ENCODE measurements at regions not wholly inside any gene's neighbourhood (a gene's known extent, or its start where the extent isn't known, plus 50 kb on each side); places are given as distances from the start of the nearest gene placed in this dataset.

DNA sequence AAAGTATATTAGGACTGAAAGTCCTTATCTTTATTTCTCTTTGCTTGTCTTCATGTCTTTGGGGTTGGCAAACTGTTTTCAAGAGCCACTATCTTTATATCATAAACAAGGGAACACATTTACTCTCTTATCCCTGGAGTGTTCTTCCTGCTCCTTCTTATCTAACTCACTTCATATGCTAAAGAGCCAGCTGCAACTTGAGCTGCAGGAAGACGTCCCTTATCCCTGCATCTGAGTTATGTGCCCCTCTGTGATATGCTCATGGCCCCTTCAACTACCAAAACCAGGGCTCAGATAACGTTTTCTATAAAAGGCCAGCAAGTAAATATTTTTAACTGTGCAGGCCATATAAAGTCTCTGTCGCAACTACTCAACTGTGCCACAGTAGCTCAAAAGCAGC is 137.0 kb upstream of the CRBN start:
- Histone ChIP-seq H3K4me3 (ENCODE audit: low read length in 2 of 2) (no peak overlapping the region), H3K36me3 (ENCODE audit: control insufficient read depth in 1 of 2, insufficient read depth in 2 of 2, low read length in 1 of 2) (no peaks in the 10 kb centered on the region), H3K4me1 (ENCODE audit: control insufficient read depth in 1 of 2, insufficient read depth in 2 of 2, low read length in 2 of 2) (peaks cover 0 to 2% of the 10 kb centered on the region in 2 donors), H3K27ac (ENCODE audit: low read depth in 1 of 2, low read length in 2 of 2) (no peak overlapping the region), H3K9me3 (ENCODE audit: control insufficient read depth, low read length) (peaks cover 2% of the 10 kb centered on the region), H3K27me3 (ENCODE audit: control insufficient read depth in 1 of 2, insufficient read depth in 2 of 2, low read length in 1 of 2) (no peaks in the 10 kb centered on the region)
- WGBS, 2 donors, result 72 to 76% methylated on average over 3 of the region's 3 CpGs
- intact Hi-C loops (cut with DNase I), result no loop called here
- no peak for ATAC-seq (ENCODE audit: low FRiP score)
- DNase-seq, result no peak

DNA sequence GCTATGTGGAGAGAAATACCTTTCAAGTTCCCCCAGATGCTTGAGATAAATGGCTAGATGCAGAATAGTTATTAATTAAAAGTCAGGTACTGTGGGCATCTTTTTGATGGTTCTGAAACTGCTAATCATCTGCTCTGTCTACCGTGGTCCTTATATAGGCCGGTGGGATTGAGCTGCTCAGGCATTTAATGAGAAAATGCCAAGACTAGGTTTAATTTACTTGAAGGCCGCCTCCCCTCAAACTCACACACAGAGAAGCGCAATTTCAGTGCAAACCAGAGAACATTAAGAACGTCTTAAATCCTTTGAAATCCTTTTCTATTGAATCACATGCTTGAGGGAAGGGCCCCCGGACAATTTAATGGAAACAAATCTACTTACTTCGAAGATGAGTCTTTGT is 136.4 kb upstream of the CRBN start:
- DNase-seq, result no peak
- no peak overlapping the region for H3K27ac ChIP-seq (ENCODE audit: low read depth in 1 of 2, low read length in 2 of 2)

DNA sequence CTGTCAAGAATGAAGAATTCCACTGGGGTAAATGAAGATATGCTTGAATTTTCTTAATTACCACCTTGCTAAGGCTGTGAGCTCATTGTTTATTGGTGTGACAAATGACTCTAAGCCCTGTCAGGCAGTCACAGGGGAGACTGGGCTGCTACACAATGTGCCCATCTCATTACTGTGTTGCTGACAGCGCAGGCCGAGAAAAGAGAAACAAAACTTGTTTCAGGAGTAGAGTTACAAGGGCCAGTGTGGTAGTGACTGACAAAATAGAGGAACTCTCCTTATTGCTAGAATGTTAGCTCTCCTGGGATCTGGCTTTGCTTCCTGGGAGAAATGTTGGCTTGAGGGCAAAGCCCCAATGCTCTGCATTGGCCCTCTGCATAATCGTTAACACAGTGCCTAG is 130.4 kb upstream of the CRBN start:
- ATAC-seq (ENCODE audit: low FRiP score), result no peak
- H3K27ac ChIP-seq (ENCODE audit: low read depth in 1 of 2, low read length in 2 of 2), result no peak overlapping the region
- no peaks in the 10 kb centered on the region for H3K27me3 ChIP-seq (ENCODE audit: control insufficient read depth in 1 of 2, insufficient read depth in 2 of 2, low read length in 1 of 2)
- no peaks in the 10 kb centered on the region for H3K9me3 ChIP-seq (ENCODE audit: control insufficient read depth, low read length)
- no peak overlapping the region for H3K4me3 ChIP-seq (ENCODE audit: low read length in 2 of 2)
- intact Hi-C loops (cut with DNase I), result no loop called here
- no peaks in the 10 kb centered on the region for H3K36me3 ChIP-seq (ENCODE audit: control insufficient read depth in 1 of 2, insufficient read depth in 2 of 2, low read length in 1 of 2)
- no peak for DNase-seq
- H3K4me1 ChIP-seq (ENCODE audit: control insufficient read depth in 1 of 2, insufficient read depth in 2 of 2, low read length in 2 of 2), result peaks cover 0 to 2% of the 10 kb centered on the region in 2 donors
- 60 to 70% methylated on average over 3 of the region's 3 CpGs for WGBS, 2 donors

More for the DNA sequence above, 136.4 kb upstream of the CRBN start:
- ATAC-seq (ENCODE audit: low FRiP score), result no peak
- intact Hi-C loops (cut with DNase I), result no loop called here
- peaks cover 0 to 2% of the 10 kb centered on the region in 2 donors for H3K4me1 ChIP-seq (ENCODE audit: control insufficient read depth in 1 of 2, insufficient read depth in 2 of 2, low read length in 2 of 2)
- H3K9me3 ChIP-seq (ENCODE audit: control insufficient read depth, low read length), result peaks cover 2% of the 10 kb centered on the region
- WGBS, 2 donors, result 94 to 95% methylated on average over 7 of the region's 7 CpGs
- no peak overlapping the region for H3K4me3 ChIP-seq (ENCODE audit: low read length in 2 of 2)
- H3K27me3 ChIP-seq (ENCODE audit: control insufficient read depth in 1 of 2, insufficient read depth in 2 of 2, low read length in 1 of 2), result no peaks in the 10 kb centered on the region
- no peaks in the 10 kb centered on the region for H3K36me3 ChIP-seq (ENCODE audit: control insufficient read depth in 1 of 2, insufficient read depth in 2 of 2, low read length in 1 of 2)

DNA sequence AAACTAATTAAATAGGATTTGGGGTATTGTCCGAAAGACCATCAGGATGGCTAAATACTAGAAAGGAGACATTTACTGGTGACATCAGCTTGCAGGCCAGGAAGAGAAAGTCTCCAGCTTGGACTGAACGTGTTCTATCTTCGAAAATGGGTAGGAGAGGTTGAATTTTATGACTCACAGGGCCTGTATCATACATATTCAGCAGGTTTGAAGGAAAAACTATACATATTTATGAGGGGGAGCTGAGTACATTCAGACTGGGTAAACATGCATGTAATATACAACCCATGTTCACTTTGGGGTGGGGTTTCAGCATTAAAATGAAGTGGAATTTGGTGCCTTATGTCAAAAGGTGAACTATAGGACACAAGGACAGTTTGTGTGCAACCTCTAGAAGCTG is 129.3 kb upstream of the CRBN start:
- no peaks in the 10 kb centered on the region for H3K27me3 ChIP-seq (ENCODE audit: control insufficient read depth in 1 of 2, insufficient read depth in 2 of 2, low read length in 1 of 2)
- no peak for DNase-seq
- WGBS, 2 donors, result 95 to 97% methylated on average over 3 of the region's 3 CpGs
- H3K9me3 ChIP-seq (ENCODE audit: control insufficient read depth, low read length), result no peaks in the 10 kb centered on the region
- H3K27ac ChIP-seq (ENCODE audit: low read depth in 1 of 2, low read length in 2 of 2), result no peak overlapping the region
- H3K36me3 ChIP-seq (ENCODE audit: control insufficient read depth in 1 of 2, insufficient read depth in 2 of 2, low read length in 1 of 2), result no peaks in the 10 kb centered on the region
- ATAC-seq (ENCODE audit: low FRiP score), result no peak
- H3K4me3 ChIP-seq (ENCODE audit: low read length in 2 of 2), result no peak overlapping the region
- H3K4me1 ChIP-seq (ENCODE audit: control insufficient read depth in 1 of 2, insufficient read depth in 2 of 2, low read length in 2 of 2), result no peaks in the 10 kb centered on the region
- intact Hi-C loops (cut with DNase I), result no loop called here

DNA sequence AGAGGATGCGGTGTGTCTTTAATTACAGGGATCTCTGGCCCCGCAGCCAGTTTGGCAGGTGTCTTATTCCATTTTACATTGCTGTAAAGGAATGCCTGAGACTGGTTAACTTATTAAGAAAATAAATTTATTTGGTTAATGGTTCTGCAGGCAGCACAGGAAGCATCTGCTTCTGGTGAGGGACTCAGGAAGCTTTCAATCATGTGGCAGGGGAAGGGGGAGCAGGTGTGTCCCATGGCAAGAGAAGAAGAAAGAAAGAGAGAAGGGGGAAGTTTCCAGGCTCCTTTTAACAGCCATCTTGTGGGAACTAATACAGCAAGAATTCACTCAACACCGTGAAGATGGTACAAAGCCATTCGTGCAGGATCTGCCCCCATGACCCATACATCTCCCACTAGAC is 128.0 kb upstream of the CRBN start:
- ATAC-seq (ENCODE audit: low FRiP score) (no peak), DNase-seq (no peak)
- Histone ChIP-seq H3K36me3 (ENCODE audit: control insufficient read depth in 1 of 2, insufficient read depth in 2 of 2, low read length in 1 of 2) (no peaks in the 10 kb centered on the region), H3K27me3 (ENCODE audit: control insufficient read depth in 1 of 2, insufficient read depth in 2 of 2, low read length in 1 of 2) (no peaks in the 10 kb centered on the region), H3K27ac (ENCODE audit: low read depth in 1 of 2, low read length in 2 of 2) (no peak overlapping the region), H3K9me3 (ENCODE audit: control insufficient read depth, low read length) (no peaks in the 10 kb centered on the region), H3K4me1 (ENCODE audit: control insufficient read depth in 1 of 2, insufficient read depth in 2 of 2, low read length in 2 of 2) (no peaks in the 10 kb centered on the region), H3K4me3 (ENCODE audit: low read length in 2 of 2) (no peak overlapping the region)
- WGBS, 2 donors, result 67 to 76% methylated on average over 4 of the region's 4 CpGs
- intact Hi-C loops (cut with DNase I), result no loop called here

DNA sequence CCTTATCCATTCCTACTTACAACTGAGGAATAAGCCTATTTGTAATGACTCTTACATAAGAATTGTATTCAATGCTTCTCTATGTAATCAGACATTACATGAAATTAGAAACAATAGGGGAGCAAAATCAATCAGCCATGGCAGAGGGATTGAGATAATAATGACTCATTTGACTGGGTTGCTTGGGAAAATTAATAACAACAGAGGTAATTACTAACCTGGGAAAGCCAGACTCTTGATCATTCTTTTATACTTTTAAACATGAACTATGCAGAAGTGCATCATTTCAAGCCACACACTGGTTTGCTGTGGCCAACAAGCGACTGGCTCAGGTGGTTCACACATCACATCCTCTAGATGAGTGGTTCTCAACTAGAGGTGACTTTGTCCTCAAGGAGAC is 126.3 kb upstream of the CRBN start:
- intact Hi-C loops (cut with DNase I), result no loop called here
- WGBS, 2 donors, result 94 to 96% methylated on average over 1 of the region's 1 CpG
- DNase-seq (no peak), ATAC-seq (ENCODE audit: low FRiP score) (no peak)
- Histone ChIP-seq H3K9me3 (ENCODE audit: control insufficient read depth, low read length) (peaks cover 1% of the 10 kb centered on the region), H3K4me1 (ENCODE audit: control insufficient read depth in 1 of 2, insufficient read depth in 2 of 2, low read length in 2 of 2) (peaks cover 0 to 1% of the 10 kb centered on the region in 2 donors), H3K4me3 (ENCODE audit: low read length in 2 of 2) (no peak overlapping the region), H3K27me3 (ENCODE audit: control insufficient read depth in 1 of 2, insufficient read depth in 2 of 2, low read length in 1 of 2) (no peaks in the 10 kb centered on the region), H3K27ac (ENCODE audit: low read depth in 1 of 2, low read length in 2 of 2) (no peak overlapping the region), H3K36me3 (ENCODE audit: control insufficient read depth in 1 of 2, insufficient read depth in 2 of 2, low read length in 1 of 2) (no peaks in the 10 kb centered on the region)

DNA sequence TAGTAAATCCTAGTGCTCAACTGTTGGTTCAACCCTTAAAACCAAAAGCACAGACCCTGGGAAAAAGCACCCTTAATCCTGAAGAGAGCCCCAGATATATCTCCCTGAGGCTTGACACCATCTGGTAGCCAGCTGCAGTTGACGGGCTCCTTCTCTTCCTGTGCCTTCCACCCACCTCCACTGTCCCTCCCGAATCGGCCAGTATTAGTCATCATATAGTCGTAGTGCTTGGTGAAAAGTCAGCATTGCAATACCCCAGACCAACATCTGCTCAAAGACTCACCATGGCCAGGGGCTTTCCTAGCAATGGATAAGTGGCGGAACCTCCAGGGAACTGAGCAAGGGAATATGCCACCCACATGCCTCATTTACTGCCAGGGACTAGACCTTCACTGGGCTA is 125.6 kb upstream of the CRBN start:
- Histone ChIP-seq H3K4me3 (ENCODE audit: low read length in 2 of 2) (no peak overlapping the region), H3K27ac (ENCODE audit: low read depth in 1 of 2, low read length in 2 of 2) (no peak overlapping the region), H3K27me3 (ENCODE audit: control insufficient read depth in 1 of 2, insufficient read depth in 2 of 2, low read length in 1 of 2) (no peaks in the 10 kb centered on the region), H3K36me3 (ENCODE audit: control insufficient read depth in 1 of 2, insufficient read depth in 2 of 2, low read length in 1 of 2) (no peaks in the 10 kb centered on the region), H3K4me1 (ENCODE audit: control insufficient read depth in 1 of 2, insufficient read depth in 2 of 2, low read length in 2 of 2) (peaks cover 0 to 2% of the 10 kb centered on the region in 2 donors), H3K9me3 (ENCODE audit: control insufficient read depth, low read length) (peaks cover 1% of the 10 kb centered on the region)
- intact Hi-C loops (cut with DNase I), result no loop called here
- no peak for DNase-seq
- no peak for ATAC-seq (ENCODE audit: low FRiP score)
- WGBS, 2 donors, result 63 to 64% methylated on average over 5 of the region's 5 CpGs

DNA sequence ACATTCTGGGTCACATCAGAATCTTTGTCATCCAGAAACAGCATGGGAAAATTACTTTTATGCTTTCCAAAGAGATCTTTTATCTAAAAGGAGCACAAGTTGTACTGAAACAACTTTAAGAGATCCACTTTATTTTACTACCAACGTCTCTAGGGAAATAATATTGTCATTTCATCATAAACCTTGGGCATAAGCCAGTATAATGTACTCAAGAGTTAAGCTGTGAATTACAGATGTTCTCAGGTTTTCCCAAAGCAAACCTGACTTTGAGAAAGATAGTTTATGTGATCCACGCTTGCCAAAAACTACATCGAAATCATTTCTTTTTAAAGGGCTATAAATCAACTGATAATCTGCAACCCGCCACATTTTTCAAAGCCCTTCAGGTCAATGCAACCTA is 124.1 kb upstream of the CRBN start:
- H3K9me3 ChIP-seq (ENCODE audit: control insufficient read depth, low read length), result peaks cover 1% of the 10 kb centered on the region
- no peak overlapping the region for H3K4me3 ChIP-seq (ENCODE audit: low read length in 2 of 2)
- no peak for DNase-seq
- 24 to 35% methylated on average over 4 of the region's 4 CpGs for WGBS, 2 donors
- H3K4me1 ChIP-seq (ENCODE audit: control insufficient read depth in 1 of 2, insufficient read depth in 2 of 2, low read length in 2 of 2), result peaks cover 0 to 2% of the 10 kb centered on the region in 2 donors
- no peaks in the 10 kb centered on the region for H3K27me3 ChIP-seq (ENCODE audit: control insufficient read depth in 1 of 2, insufficient read depth in 2 of 2, low read length in 1 of 2)
- intact Hi-C loops (cut with DNase I), result no loop called here
- H3K27ac ChIP-seq (ENCODE audit: low read depth in 1 of 2, low read length in 2 of 2), result no peak overlapping the region
- no peaks in the 10 kb centered on the region for H3K36me3 ChIP-seq (ENCODE audit: control insufficient read depth in 1 of 2, insufficient read depth in 2 of 2, low read length in 1 of 2)
- ATAC-seq (ENCODE audit: low FRiP score), result no peak

DNA sequence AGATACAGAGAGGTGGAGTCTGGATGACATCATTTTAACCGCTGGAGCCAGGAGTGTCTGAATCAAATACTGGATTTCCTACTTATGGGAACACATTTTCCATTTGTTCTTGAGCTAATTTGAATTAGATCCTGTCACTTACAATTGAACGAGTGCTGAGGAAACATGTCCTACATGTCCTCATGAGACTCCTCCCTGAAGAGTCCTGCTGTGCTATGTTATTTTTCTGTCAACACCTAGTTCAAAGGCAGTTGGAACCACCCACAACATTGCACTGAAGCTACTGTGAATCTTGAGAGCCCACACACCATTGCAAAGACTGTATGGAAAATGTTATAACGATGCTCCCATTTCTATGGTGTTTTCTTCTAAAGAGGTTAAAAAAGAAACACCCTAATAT is 123.5 kb upstream of the CRBN start:
- no peaks in the 10 kb centered on the region for H3K36me3 ChIP-seq (ENCODE audit: control insufficient read depth in 1 of 2, insufficient read depth in 2 of 2, low read length in 1 of 2)
- no peak overlapping the region for H3K4me3 ChIP-seq (ENCODE audit: low read length in 2 of 2)
- H3K9me3 ChIP-seq (ENCODE audit: control insufficient read depth, low read length), result peaks cover 1% of the 10 kb centered on the region
- intact Hi-C loops (cut with DNase I), result no loop called here
- no peaks in the 10 kb centered on the region for H3K27me3 ChIP-seq (ENCODE audit: control insufficient read depth in 1 of 2, insufficient read depth in 2 of 2, low read length in 1 of 2)
- H3K27ac ChIP-seq (ENCODE audit: low read depth in 1 of 2, low read length in 2 of 2), result no peak overlapping the region
- peaks cover 0 to 2% of the 10 kb centered on the region in 2 donors for H3K4me1 ChIP-seq (ENCODE audit: control insufficient read depth in 1 of 2, insufficient read depth in 2 of 2, low read length in 2 of 2)
- DNase-seq (no peak), ATAC-seq (ENCODE audit: low FRiP score) (no peak)
- 75 to 78% methylated on average over 3 of the region's 3 CpGs for WGBS, 2 donors

All from aorta (tissue), 5 donors.